Endothelial cell of umbilical vein (primary cell): ENCODE measurements at regions not wholly inside any gene's neighbourhood (a gene's known extent, or its start where the extent isn't known, plus 50 kb on each side); places are given as distances from the start of the nearest gene placed in this dataset.

Experiments used
- BruUV-seq: library from RNA; stranded (reverse); fragments of 400-500 nt; replicated peaks from 2 replicates; lab custom pipeline; 2021; lab: Mats Ljungman, UMichigan
- CTCF ChIA-PET: fragments of 300-600, 350-600 bp; sonication (Branson Sonifier 250); formaldehyde crosslinking; loops from one replicate; lab custom pipeline; 2021; ENCODE audit warnings: antibody characterized with exemption, inconsistent platforms; lab: Charles Lee
- POLR2A ChIA-PET: fragments of 300-600, 350-600 bp; sonication (Branson Sonifier 250); formaldehyde crosslinking; loops from one replicate; lab custom pipeline; 2021; ENCODE audit warnings: antibody characterized with exemption, inconsistent platforms; lab: Charles Lee
- DNase-seq: peaks from one replicate; pipeline ENCODE4 v3.0.0-alpha.2; 2011; ENCODE audit warnings: low read depth, low spot score
- FAIRE-seq: peaks from 2 replicates; lab custom pipeline; 2011; peaks lifted over from hg19 to GRCh38; lab: Jason Lieb, UNC
- H2AFZ ChIP-seq: 2 replicates; pipeline ENCODE4 v1.6.0; 2012; ENCODE audit warnings: low read depth, low read length, control low read depth, inconsistent platforms
- H3K27ac ChIP-seq: 2 replicates; pipeline ENCODE4 v1.5.1; 2011; ENCODE audit warnings: low read depth, mild to moderate bottlenecking, control low read depth, low read length, moderate library complexity; ENCODE audit not compliant: insufficient read depth
- H3K27me3 ChIP-seq, 2 experiments: 2 replicates each; pipeline versions ENCODE4 v1.6.0 to v1.6.1; 2011; ENCODE audit warnings: low read length in 2 of 2, mixed read lengths in 1 of 2; ENCODE audit not compliant: control insufficient read depth in 2 of 2, insufficient read depth in 2 of 2
- H3K36me3 ChIP-seq, 2 experiments: 2 replicates in 1 of 2; 3 replicates in 1 of 2; pipeline ENCODE4 v1.5.1; 2011; ENCODE audit warnings: low read length in 2 of 2, mild to moderate bottlenecking in 1 of 2, moderate library complexity in 1 of 2; ENCODE audit not compliant: control insufficient read depth in 2 of 2, insufficient read depth in 2 of 2; ENCODE audit errors: extremely low read depth in 1 of 2
- H3K4me1 ChIP-seq: 3 replicates; pipeline ENCODE4 v1.5.1; 2011; ENCODE audit warnings: mild to moderate bottlenecking, low read length; ENCODE audit not compliant: control insufficient read depth, insufficient read depth; ENCODE audit errors: extremely low read depth
- H3K4me2 ChIP-seq: 2 replicates; pipeline ENCODE4 v1.6.1; 2011; ENCODE audit warnings: low read length, control low read depth, mixed read lengths; ENCODE audit not compliant: insufficient read depth
- H3K4me3 ChIP-seq, 3 experiments: fragments of 200-600 bp in 1 of 3; sonication (generic), shearing (Covaris generic) in 1 of 3; replicated peaks in 1 of 3; 2 replicates each; pipeline ENCODE4 v1.5.1; 2011 to 2016; ENCODE audit warnings: control low read depth in 3 of 3, low read length in 3 of 3, mild to moderate bottlenecking in 2 of 3, inconsistent platforms in 1 of 3, low read depth in 1 of 3, moderate library complexity in 1 of 3; ENCODE audit not compliant: insufficient read depth in 1 of 3
- H3K79me2 ChIP-seq: 2 replicates; pipeline ENCODE4 v1.6.0; 2012; ENCODE audit warnings: low read length, inconsistent platforms; ENCODE audit not compliant: control insufficient read depth, insufficient read depth
- H3K9ac ChIP-seq: replicated peaks from 2 replicates; pipeline ENCODE3; 2011; ENCODE audit warnings: low read length, control low read depth; ENCODE audit not compliant: insufficient read depth; ENCODE audit errors: extremely low read depth
- H3K9me1 ChIP-seq: replicated peaks from 3 replicates; pipeline ENCODE4 v1.6.0; 2011; ENCODE audit warnings: mild to moderate bottlenecking, low read length; ENCODE audit not compliant: control insufficient read depth, insufficient read depth; ENCODE audit errors: extremely low read depth
- H3K9me3 ChIP-seq: replicated peaks from 2 replicates; pipeline ENCODE4 v1.5.1; 2012; ENCODE audit warnings: low read length, inconsistent platforms; ENCODE audit not compliant: control insufficient read depth, insufficient read depth
- H4K20me1 ChIP-seq: replicated peaks from 2 replicates; pipeline ENCODE3; 2011; ENCODE audit warnings: mild to moderate bottlenecking, low read length; ENCODE audit not compliant: control insufficient read depth, insufficient read depth; ENCODE audit errors: extremely low read depth
- EZH2 ChIP-seq: IDR thresholded peaks from 2 replicates; pipeline ENCODE4 v1.6.1; 2012; ENCODE audit warnings: borderline replicate concordance, low read depth, mild to moderate bottlenecking, moderate library complexity, low read length, inconsistent platforms; ENCODE audit not compliant: severe bottlenecking
- FOS ChIP-seq: IDR thresholded peaks from 2 replicates; pipeline ENCODE4 v1.6.1; 2011; ENCODE audit warnings: mild to moderate bottlenecking, low read length, moderate library complexity, borderline replicate concordance; ENCODE audit not compliant: insufficient read depth
- GATA2 ChIP-seq: IDR thresholded peaks from 2 replicates; pipeline ENCODE4 v1.7.0; 2011; ENCODE audit warnings: low read depth, mild to moderate bottlenecking, moderate library complexity, mixed read lengths, low read length; ENCODE audit not compliant: insufficient read length, insufficient read depth
- JUN ChIP-seq: IDR thresholded peaks from 2 replicates; pipeline ENCODE4 v1.6.1; 2011; ENCODE audit warnings: borderline replicate concordance, low read depth; ENCODE audit not compliant: insufficient read length, insufficient read depth
- MYC ChIP-seq: IDR thresholded peaks from one replicate; pipeline ENCODE4 v1.6.1; 2011; ENCODE audit warnings: mild to moderate bottlenecking, low read depth, low read length
- POLR2A ChIP-seq: IDR thresholded peaks from 2 replicates; pipeline ENCODE4 v1.6.1; 2012; ENCODE audit warnings: low read depth, mild to moderate bottlenecking, control low read depth, low read length
- POLR2AphosphoS5 ChIP-seq: IDR thresholded peaks from 2 replicates; pipeline ENCODE4 v1.6.1; 2012; ENCODE audit warnings: low read depth, mild to moderate bottlenecking, control low read depth, low read length, moderate library complexity; ENCODE audit not compliant: insufficient read depth
- dilution Hi-C: fragments of 300-500 bp; cut with MboI; formaldehyde crosslinking; loops from one replicate; pipeline ENCODE4 v1.15.0; 2019; ENCODE audit warnings: low sequenced_read_pairs; ENCODE audit not compliant: extremely low pct_ligation_motif_present
- intact Hi-C: fragments of 100-400 bp; cut with micrococcal nuclease; formaldehyde crosslinking; loops from one replicate; pipeline ENCODE4 v1.10.0; 2022
- TF ChIP-seq, protein P1 (sequence below): IDR thresholded peaks from 2 replicates; pipeline ENCODE4 v1.6.1; 2011; ENCODE audit not compliant: insufficient read depth, insufficient read length
- TF ChIP-seq, protein P2 (sequence below), 2 donors: IDR thresholded peaks; 1 replicate in 1 of 2; 2 replicates in 1 of 2; pipeline ENCODE4 v1.5.1; 2011; ENCODE audit warnings: low read length in 2 of 2, mild to moderate bottlenecking in 2 of 2, moderate library complexity in 2 of 2, control low read depth in 1 of 2, inconsistent platforms in 1 of 2, low read depth in 1 of 2; ENCODE audit not compliant: insufficient read depth in 1 of 2; ENCODE audit errors: extremely low read depth in 1 of 2

DNA sequence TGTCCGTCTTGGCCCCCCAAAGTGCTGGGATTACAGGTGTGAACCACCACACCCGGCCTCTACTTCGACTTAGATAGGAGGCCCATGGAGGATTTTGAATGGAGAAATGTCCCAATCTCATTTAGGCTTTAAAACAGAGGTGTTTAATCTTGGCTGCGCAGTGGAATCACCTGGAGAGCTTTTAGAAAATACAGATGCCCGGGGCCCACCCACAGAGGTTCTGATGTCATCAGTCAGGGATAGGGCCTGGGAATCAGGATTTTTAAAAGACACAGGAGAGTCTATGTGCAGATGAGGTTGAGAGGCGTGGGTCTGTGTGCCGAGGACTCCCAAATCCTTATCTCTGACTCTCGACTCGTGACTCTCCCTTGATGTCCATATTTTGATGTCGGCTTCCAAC is 124.0 kb upstream of the BOD1 start:
- intact Hi-C loops: no loop called here
- FAIRE-seq: no peak
- TF ChIP-seq GATA2 (no peak), JUN (no peak), EZH2 (no peak), POLR2A (no peak), MYC (no peak), FOS (no peak), POLR2AphosphoS5 (no peak)
- TF ChIP-seq, protein P1, sequence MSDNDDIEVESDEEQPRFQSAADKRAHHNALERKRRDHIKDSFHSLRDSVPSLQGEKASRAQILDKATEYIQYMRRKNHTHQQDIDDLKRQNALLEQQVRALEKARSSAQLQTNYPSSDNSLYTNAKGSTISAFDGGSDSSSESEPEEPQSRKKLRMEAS: no peak
- TF ChIP-seq, protein P2, sequence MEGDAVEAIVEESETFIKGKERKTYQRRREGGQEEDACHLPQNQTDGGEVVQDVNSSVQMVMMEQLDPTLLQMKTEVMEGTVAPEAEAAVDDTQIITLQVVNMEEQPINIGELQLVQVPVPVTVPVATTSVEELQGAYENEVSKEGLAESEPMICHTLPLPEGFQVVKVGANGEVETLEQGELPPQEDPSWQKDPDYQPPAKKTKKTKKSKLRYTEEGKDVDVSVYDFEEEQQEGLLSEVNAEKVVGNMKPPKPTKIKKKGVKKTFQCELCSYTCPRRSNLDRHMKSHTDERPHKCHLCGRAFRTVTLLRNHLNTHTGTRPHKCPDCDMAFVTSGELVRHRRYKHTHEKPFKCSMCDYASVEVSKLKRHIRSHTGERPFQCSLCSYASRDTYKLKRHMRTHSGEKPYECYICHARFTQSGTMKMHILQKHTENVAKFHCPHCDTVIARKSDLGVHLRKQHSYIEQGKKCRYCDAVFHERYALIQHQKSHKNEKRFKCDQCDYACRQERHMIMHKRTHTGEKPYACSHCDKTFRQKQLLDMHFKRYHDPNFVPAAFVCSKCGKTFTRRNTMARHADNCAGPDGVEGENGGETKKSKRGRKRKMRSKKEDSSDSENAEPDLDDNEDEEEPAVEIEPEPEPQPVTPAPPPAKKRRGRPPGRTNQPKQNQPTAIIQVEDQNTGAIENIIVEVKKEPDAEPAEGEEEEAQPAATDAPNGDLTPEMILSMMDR (IDR thresholded peaks at IDR 0.05; ENCODE audit: extremely low read depth in 1 of 2, insufficient read depth in 1 of 2, low read depth in 1 of 2, low read length in 2 of 2): no peak

More for the DNA sequence above, 124.0 kb upstream of the BOD1 start:
- no peaks in the 10 kb centered on the region for H3K27me3 ChIP-seq
- BruUV-seq: no TSS peak
- no peaks in the 10 kb centered on the region for H4K20me1 ChIP-seq
- no peak overlapping the region for H3K27ac ChIP-seq
- H2AFZ ChIP-seq: no peak overlapping the region
- no peaks in the 10 kb centered on the region for H3K9me1 ChIP-seq
- H3K4me1 ChIP-seq: no peaks in the 10 kb centered on the region
- H3K9me3 ChIP-seq: no peaks in the 10 kb centered on the region
- no peak overlapping the region for H3K4me2 ChIP-seq
- dilution Hi-C loops: no loop called here
- DNase-seq: no peak
- no peak overlapping the region for H3K4me3 ChIP-seq
- CTCF ChIA-PET: no interaction called here
- no peak overlapping the region for H3K9ac ChIP-seq
- POLR2A ChIA-PET: no interaction called here
- no peaks in the 10 kb centered on the region for H3K36me3 ChIP-seq
- no peaks in the 10 kb centered on the region for H3K79me2 ChIP-seq
